Cardiac muscle cell (in vitro differentiated cells and primary cell): ENCODE measurements at regions not wholly inside any gene's neighbourhood (a gene's known extent, or its start where the extent isn't known, plus 50 kb on each side); places are given as distances from the start of the nearest gene placed in this dataset.
"Not testable (repeated sequence)": the region's sequence is repeated elsewhere in the genome, so short reads cannot be mapped to it uniquely, and the experiment has no call there.

Experiments
- DNase-seq, 2 donors: peaks; one replicate each; pipeline versions ENCODE4 v3.0.0 to v3.0.0-alpha.2; 2010 to 2017; ENCODE audit warnings: low read depth in 1 of 2, low spot score in 1 of 2
- H3K27ac ChIP-seq: fragments of 200-600 bp; sonication (generic); 2 replicates; pipeline ENCODE4 v1.5.1; 2016
- H3K27me3 ChIP-seq: fragments of 200-600 bp; sonication (generic); 2 replicates; pipeline ENCODE4 v1.6.0; 2016; ENCODE audit warnings: control low read depth
- H3K36me3 ChIP-seq: fragments of 200-600 bp; sonication (generic); 2 replicates; pipeline ENCODE4 v1.5.1; 2016; ENCODE audit warnings: control low read depth
- H3K4me1 ChIP-seq: fragments of 200-600 bp; sonication (generic); 2 replicates; pipeline ENCODE4 v1.8.1; 2017; ENCODE audit warnings: low read depth, mild to moderate bottlenecking, mixed run types
- H3K4me3 ChIP-seq: fragments of 200-600 bp; sonication (generic); 2 replicates; pipeline ENCODE4 v1.5.1; 2016; ENCODE audit warnings: mild to moderate bottlenecking
- H3K9me3 ChIP-seq: fragments of 200-600 bp; sonication (generic); 2 replicates; pipeline ENCODE4 v1.5.1; 2017; ENCODE audit warnings: low read depth, mild to moderate bottlenecking, control low read depth
- TF ChIP-seq, protein P1 (sequence below): IDR thresholded peaks from 2 replicates; pipeline ENCODE4 v1.5.1; 2012; ENCODE audit warnings: low read depth, mild to moderate bottlenecking, low read length

DNA sequence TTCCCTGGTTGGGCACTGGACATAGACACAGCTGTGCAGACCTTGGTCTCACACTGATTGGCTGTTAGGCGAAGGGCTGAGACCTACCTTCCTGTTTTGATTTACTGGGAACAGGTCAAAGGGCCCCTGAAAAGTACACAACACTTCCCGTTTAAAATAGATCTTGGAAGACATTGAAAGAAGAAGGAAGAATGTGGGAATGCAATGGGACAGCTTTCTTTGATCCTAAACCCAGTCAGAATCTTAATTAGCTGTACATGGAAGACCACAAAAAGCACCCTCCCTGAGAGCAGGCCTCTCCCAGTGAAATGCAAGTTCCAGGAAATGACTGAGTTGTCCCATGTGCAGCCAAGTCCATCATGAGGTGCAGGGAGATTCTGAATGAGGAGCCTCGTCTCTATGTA is 83.6 kb upstream of the EXOC2 start:
- Histone ChIP-seq H3K4me1 (no peaks in the 10 kb centered on the region), H3K27ac (no peak overlapping the region), H3K36me3 (no peaks in the 10 kb centered on the region), H3K4me3 (no peak overlapping the region), H3K9me3 (no peaks in the 10 kb centered on the region), H3K27me3 (no peaks in the 10 kb centered on the region)
- DNase-seq: no peak
- TF ChIP-seq, protein P1, sequence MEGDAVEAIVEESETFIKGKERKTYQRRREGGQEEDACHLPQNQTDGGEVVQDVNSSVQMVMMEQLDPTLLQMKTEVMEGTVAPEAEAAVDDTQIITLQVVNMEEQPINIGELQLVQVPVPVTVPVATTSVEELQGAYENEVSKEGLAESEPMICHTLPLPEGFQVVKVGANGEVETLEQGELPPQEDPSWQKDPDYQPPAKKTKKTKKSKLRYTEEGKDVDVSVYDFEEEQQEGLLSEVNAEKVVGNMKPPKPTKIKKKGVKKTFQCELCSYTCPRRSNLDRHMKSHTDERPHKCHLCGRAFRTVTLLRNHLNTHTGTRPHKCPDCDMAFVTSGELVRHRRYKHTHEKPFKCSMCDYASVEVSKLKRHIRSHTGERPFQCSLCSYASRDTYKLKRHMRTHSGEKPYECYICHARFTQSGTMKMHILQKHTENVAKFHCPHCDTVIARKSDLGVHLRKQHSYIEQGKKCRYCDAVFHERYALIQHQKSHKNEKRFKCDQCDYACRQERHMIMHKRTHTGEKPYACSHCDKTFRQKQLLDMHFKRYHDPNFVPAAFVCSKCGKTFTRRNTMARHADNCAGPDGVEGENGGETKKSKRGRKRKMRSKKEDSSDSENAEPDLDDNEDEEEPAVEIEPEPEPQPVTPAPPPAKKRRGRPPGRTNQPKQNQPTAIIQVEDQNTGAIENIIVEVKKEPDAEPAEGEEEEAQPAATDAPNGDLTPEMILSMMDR: no peak

DNA sequence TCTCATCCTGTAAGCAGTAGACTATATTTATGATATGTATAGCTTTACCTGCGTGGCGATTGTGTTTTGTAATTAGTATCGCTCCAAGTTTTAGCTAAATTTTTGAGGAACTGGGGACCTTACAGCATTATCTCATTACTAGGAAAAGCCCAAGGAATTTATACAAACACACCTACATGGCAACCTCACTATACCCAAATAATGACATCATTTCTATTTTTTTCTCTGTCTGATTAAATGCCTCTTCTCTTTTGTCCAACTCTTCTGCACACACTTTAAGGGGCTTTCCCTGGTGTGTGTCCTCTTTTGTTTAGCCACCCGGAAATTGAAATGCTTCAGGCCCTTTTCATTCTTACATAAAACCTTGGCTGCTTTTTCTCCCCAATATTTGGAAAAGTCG is 82.9 kb upstream of the EXOC2 start:
- TF ChIP-seq, protein P1: no peak
- Histone ChIP-seq H3K27me3 (no peaks in the 10 kb centered on the region), H3K36me3 (no peaks in the 10 kb centered on the region), H3K4me3 (no peak overlapping the region), H3K4me1 (no peaks in the 10 kb centered on the region), H3K9me3 (no peaks in the 10 kb centered on the region), H3K27ac (no peak overlapping the region)
- DNase-seq: no peak

DNA sequence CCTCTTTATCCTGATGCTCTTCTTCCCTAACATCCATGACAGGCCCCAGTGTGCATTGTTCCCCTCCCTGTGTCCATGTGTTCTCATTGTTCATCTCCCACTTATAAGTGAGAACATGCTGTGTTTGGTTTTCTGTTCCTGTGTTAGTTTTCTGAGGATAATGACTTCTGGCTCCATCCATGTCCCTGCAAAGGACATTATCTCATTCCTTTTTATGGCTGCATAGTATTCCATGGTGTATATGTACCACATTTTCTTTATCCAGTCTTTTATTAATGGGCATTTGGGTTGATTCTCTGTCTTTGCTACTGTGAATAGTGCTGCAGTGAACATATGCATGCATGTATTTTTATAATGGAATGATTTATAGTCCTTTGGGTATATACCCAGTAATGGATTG is 78.7 kb upstream of the EXOC2 start:
- DNase-seq, H3K9me3 ChIP-seq, H3K27me3 ChIP-seq, H3K27ac ChIP-seq, H3K4me3 ChIP-seq, H3K36me3 ChIP-seq, H3K4me1 ChIP-seq: not testable (repeated sequence)

DNA sequence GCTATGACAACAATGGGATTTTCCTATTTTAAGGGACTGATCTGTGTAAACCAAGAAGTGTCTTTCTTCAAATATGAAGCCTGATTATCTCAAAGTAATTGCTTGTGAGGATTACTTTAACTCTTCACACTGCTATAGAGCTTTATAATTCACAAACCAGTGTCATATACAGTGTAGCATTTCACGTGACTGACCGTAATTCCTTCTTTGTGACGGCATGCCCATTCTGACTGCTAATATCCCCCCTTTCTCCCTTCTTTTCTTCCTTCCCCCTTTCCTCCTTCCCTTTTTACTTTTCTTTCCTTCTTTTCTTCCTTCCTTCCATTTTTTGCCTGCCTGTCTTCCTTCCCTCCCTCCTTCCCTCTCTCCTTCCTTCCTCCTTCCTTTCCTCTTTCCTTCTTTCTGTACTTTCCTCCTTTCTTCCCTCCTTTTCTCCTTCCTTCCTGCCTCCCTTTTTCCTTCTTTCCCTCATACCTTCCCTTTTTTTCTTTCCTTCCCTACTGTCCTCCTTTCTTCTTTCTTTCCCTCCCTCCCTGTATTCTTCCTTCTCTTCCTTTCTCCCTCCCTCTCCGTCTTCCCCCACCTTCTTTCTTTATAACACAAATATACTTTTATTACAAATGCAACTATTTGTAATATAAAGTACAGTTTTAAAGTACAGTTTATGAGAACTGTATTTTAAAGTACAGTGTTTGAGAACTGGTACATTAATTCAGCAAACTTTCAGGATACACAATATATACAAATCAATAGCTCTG is 75.0 kb upstream of the EXOC2 start:
- Histone ChIP-seq H3K9me3 (no peaks in the 10 kb centered on the region), H3K4me1 (no peaks in the 10 kb centered on the region), H3K36me3 (no peaks in the 10 kb centered on the region), H3K27ac (no peak overlapping the region), H3K27me3 (no peaks in the 10 kb centered on the region), H3K4me3 (no peak overlapping the region)
- no peak for DNase-seq
- TF ChIP-seq, protein P1: no peak

DNA sequence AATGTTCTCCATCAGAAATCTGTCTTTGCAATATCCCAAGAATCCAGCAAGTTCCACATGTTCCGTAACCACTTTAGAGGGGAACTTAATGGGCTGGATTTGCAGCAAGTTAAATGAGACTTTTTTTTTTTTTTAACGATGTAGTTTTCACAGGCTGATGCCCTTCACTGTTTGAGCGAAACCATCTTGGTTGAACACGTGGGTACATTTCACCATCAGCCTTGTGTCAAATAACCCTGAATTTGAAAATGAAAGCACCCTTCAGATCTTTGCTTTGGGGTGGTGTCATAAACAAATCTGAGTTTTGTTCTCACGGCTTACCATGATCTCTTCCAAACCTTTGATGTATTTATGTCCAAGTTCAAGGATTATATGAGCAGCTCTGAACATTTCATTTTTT is 73.7 kb upstream of the EXOC2 start:
- H3K4me1 ChIP-seq: no peaks in the 10 kb centered on the region
- DNase-seq: no peak
- TF ChIP-seq, protein P1: no peak
- no peak overlapping the region for H3K4me3 ChIP-seq
- no peaks in the 10 kb centered on the region for H3K27me3 ChIP-seq
- no peak overlapping the region for H3K27ac ChIP-seq
- no peaks in the 10 kb centered on the region for H3K9me3 ChIP-seq
- H3K36me3 ChIP-seq: no peaks in the 10 kb centered on the region

DNA sequence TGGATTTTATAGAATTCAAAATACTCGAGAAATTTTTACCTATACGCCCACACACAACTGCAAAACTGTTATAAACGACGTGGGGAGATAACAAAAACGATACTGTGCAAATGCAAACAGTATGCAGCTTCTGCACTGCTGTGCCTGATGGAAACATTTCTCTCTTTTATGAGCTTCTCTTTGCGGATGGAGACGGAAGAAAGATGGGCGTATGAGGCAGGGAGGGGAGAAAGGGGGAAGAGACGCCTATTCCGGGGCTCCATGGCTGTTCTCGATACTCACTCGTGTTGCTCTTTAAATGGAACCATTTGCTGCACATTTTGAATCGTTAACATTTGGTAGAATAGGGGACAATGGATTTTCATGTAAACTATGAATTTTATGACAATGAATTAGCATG is 69.1 kb upstream of the EXOC2 start:
- no peaks in the 10 kb centered on the region for H3K9me3 ChIP-seq
- no peak overlapping the region for H3K4me3 ChIP-seq
- no peak overlapping the region for H3K27ac ChIP-seq
- no peaks in the 10 kb centered on the region for H3K36me3 ChIP-seq
- TF ChIP-seq, protein P1: no peak
- no peak for DNase-seq
- H3K4me1 ChIP-seq: no peaks in the 10 kb centered on the region
- no peaks in the 10 kb centered on the region for H3K27me3 ChIP-seq
